GM12892 (cell line): ENCODE measurements at regions not wholly inside any gene's neighbourhood (a gene's known extent, or its start where the extent isn't known, plus 50 kb on each side); places are given as distances from the start of the nearest gene placed in this dataset.

Source experiments
- DNase-seq: peaks from one replicate; pipeline ENCODE4 v3.0.0; 2011; ENCODE audit not compliant: insufficient read length
- FAIRE-seq: peaks from 2 replicates; lab custom pipeline; 2011; peaks lifted over from hg19 to GRCh38; lab: Jason Lieb, UNC
- POLR2A ChIP-seq: IDR thresholded peaks from 2 replicates; pipeline ENCODE4 v1.6.1; 2011; ENCODE audit warnings: low read depth, low read length, control low read depth
- POLR2AphosphoS5 ChIP-seq: IDR thresholded peaks from 2 replicates; pipeline ENCODE4 v1.6.1; 2011; ENCODE audit warnings: low read depth, low read length, control low read depth
- TAF1 ChIP-seq: IDR thresholded peaks from 2 replicates; pipeline ENCODE4 v1.6.1; 2011; ENCODE audit warnings: low read depth, mild to moderate bottlenecking, control low read depth, low read length, borderline replicate concordance

GRCh38 chr6:144593392-144593791 is 308.3 kb downstream of the UTRN start:
- TF ChIP-seq TAF1, result no peak
- no peak for TF ChIP-seq POLR2AphosphoS5
- no peak for TF ChIP-seq POLR2A
- FAIRE-seq (no peak), DNase-seq (no peak)

- TF ChIP-seq TAF1 (no peak), POLR2A (no peak), POLR2AphosphoS5 (no peak)
- FAIRE-seq (no peak), DNase-seq (no peak)
Observed at GRCh38 chr6:144594585-144594984, 309.4 kb downstream of the UTRN start.

GRCh38 chr6:144595266-144595665 is 310.1 kb downstream of the UTRN start:
- no peak for TF ChIP-seq TAF1
- TF ChIP-seq POLR2AphosphoS5, result no peak
- no peak for TF ChIP-seq POLR2A
- DNase-seq (no peak), FAIRE-seq (no peak)

- TF ChIP-seq POLR2A (no peak), TAF1 (no peak)
- FAIRE-seq, result no peak
- no peak for DNase-seq
Observed at GRCh38 chr6:144597511-144597910, 312.4 kb downstream of the UTRN start.

- peak; percentile 65 for FAIRE-seq
- TF ChIP-seq POLR2AphosphoS5 (no peak), TAF1 (no peak)
- DNase-seq, result no peak
Observed at GRCh38 chr6:144599615-144600014, 314.5 kb downstream of the UTRN start.

- FAIRE-seq (no peak), DNase-seq (no peak)
- TF ChIP-seq POLR2A (no peak), POLR2AphosphoS5 (no peak), TAF1 (no peak)
Observed at GRCh38 chr6:144601221-144601620, 316.1 kb downstream of the UTRN start.

GRCh38 chr6:144602523-144603180 is 317.5 kb downstream of the UTRN start:
- TF ChIP-seq POLR2A, result no peak
- no peak for TF ChIP-seq POLR2AphosphoS5
- TF ChIP-seq TAF1, result no peak
- no peak for FAIRE-seq
- DNase-seq, result no peak

GRCh38 chr6:144606083-144606482 is 320.9 kb downstream of the UTRN start:
- FAIRE-seq (no peak), DNase-seq (no peak)

GRCh38 chr6:144607998-144608735 is 323.0 kb downstream of the UTRN start:
- FAIRE-seq (no peak), DNase-seq (no peak)
- TF ChIP-seq TAF1 (no peak), POLR2A (no peak)

More at GRCh38 chr6:144606083-144606482, 320.9 kb downstream of the UTRN start:
- no peak for TF ChIP-seq POLR2AphosphoS5
- TF ChIP-seq TAF1, result no peak

- FAIRE-seq (peak; percentile 21), DNase-seq (no peak)
- TF ChIP-seq TAF1, result no peak
- TF ChIP-seq POLR2A, result no peak
- TF ChIP-seq POLR2AphosphoS5, result no peak
Observed at GRCh38 chr6:144612811-144613210, 327.7 kb downstream of the UTRN start.

GRCh38 chr6:144613859-144614258 is 328.7 kb downstream of the UTRN start:
- no peak for FAIRE-seq

GRCh38 chr6:144615870-144616269 is 330.7 kb downstream of the UTRN start:
- no peak for DNase-seq
- no peak for FAIRE-seq
- TF ChIP-seq POLR2AphosphoS5 (no peak), POLR2A (no peak), TAF1 (no peak)

More at GRCh38 chr6:144613859-144614258, 328.7 kb downstream of the UTRN start:
- TF ChIP-seq TAF1, result no peak
- TF ChIP-seq POLR2A, result no peak
- no peak for TF ChIP-seq POLR2AphosphoS5
- no peak for DNase-seq
